HEK293 (cell line): ENCODE measurements at regions not wholly inside any gene's neighbourhood (a gene's known extent, or its start where the extent isn't known, plus 50 kb on each side); places are given as distances from the start of the nearest gene placed in this dataset.

ENCODE experiments used
- CTCF ChIA-PET: fragments of 350-600 bp; formaldehyde crosslinking; extraction: SDS; loops from one replicate; lab custom pipeline; 2021; ENCODE audit warnings: antibody characterized with exemption; lab: Yijun Ruan, JAX
- POLR2A ChIA-PET: fragments of 300-600 bp; formaldehyde crosslinking; extraction: SDS; loops from one replicate; lab custom pipeline; 2020; ENCODE audit warnings: antibody characterized with exemption, inconsistent platforms; lab: Yijun Ruan, JAX
- H3K27ac ChIP-seq: fragments of 200-500 bp; sonication (Bioruptor generic); 2 replicates; pipeline ENCODE4 v1.5.1; 2014; ENCODE audit warnings: low read depth, low read length, control low read depth, inconsistent platforms; ENCODE audit errors: extremely low read depth
- H3K36me3 ChIP-seq, 2 experiments: fragments of 200-500 bp in 1 of 2; sonication (Bioruptor generic) in 1 of 2; 1 replicate in 1 of 2; 2 replicates in 1 of 2; pipeline ENCODE4 v1.5.1; 2014 to 2017; ENCODE audit warnings: inconsistent platforms in 2 of 2, low read length in 2 of 2; ENCODE audit not compliant: control insufficient read depth in 2 of 2, insufficient read depth in 1 of 2
- H3K4me1 ChIP-seq: fragments of 200-500 bp; sonication (Bioruptor generic); 2 replicates; pipeline ENCODE4 v1.5.1; 2014; ENCODE audit warnings: mild to moderate bottlenecking, low read length, inconsistent platforms; ENCODE audit not compliant: control insufficient read depth, insufficient read depth
- H3K4me3 ChIP-seq: 2 replicates; pipeline ENCODE4 v1.5.1; 2011; ENCODE audit warnings: low read depth, mild to moderate bottlenecking, control low read depth, low read length, moderate library complexity
- H3K9me3 ChIP-seq: fragments of 200-500 bp; sonication (Bioruptor generic); 2 replicates; pipeline ENCODE4 v1.5.1; 2014; ENCODE audit warnings: low read depth, low read length, inconsistent platforms; ENCODE audit not compliant: control insufficient read depth, insufficient read depth
- GFI1B ChIP-seq: fragments of 450-650 bp; formaldehyde crosslinking; IDR thresholded peaks from 2 replicates; pipeline ENCODE4 v1.5.1; 2016; ENCODE audit warnings: missing biosample characterization, missing genetic modification characterization
- GLIS1 ChIP-seq: fragments of 450-650 bp; formaldehyde crosslinking; IDR thresholded peaks from 2 replicates; pipeline ENCODE4 v1.5.1; 2016; ENCODE audit warnings: missing biosample characterization, missing genetic modification characterization
- HOXA7 ChIP-seq: sonication (generic); formaldehyde crosslinking; IDR thresholded peaks from 2 replicates; pipeline ENCODE4 v1.8.1; 2022; ENCODE audit warnings: missing genetic modification reagents, borderline replicate concordance
- HOXC10 ChIP-seq: sonication (generic); formaldehyde crosslinking; IDR thresholded peaks from 2 replicates; pipeline ENCODE4 v1.8.1; 2023; ENCODE audit warnings: mild to moderate bottlenecking, missing genetic modification reagents
- HOXD13 ChIP-seq: sonication (generic); formaldehyde crosslinking; IDR thresholded peaks from 2 replicates; pipeline ENCODE4 v1.8.0; 2022; ENCODE audit warnings: missing genetic modification reagents, borderline replicate concordance
- INSM2 ChIP-seq: fragments of 450-650 bp; formaldehyde crosslinking; IDR thresholded peaks from 2 replicates; pipeline ENCODE4 v1.5.1; 2016; ENCODE audit warnings: missing biosample characterization, missing genetic modification characterization
- KLF7 ChIP-seq: fragments of 450-650 bp; formaldehyde crosslinking; IDR thresholded peaks from 2 replicates; pipeline ENCODE4 v1.5.1; 2016; ENCODE audit warnings: missing biosample characterization, missing genetic modification characterization, borderline replicate concordance
- KLF8 ChIP-seq: fragments of 450-650 bp; formaldehyde crosslinking; IDR thresholded peaks from 2 replicates; pipeline ENCODE4 v1.5.1; 2016; ENCODE audit warnings: missing biosample characterization, missing genetic modification characterization
- REPIN1 ChIP-seq: fragments of 450-650 bp; formaldehyde crosslinking; IDR thresholded peaks from 2 replicates; pipeline ENCODE4 v1.5.1; 2017; ENCODE audit warnings: missing biosample characterization, missing genetic modification characterization, low read depth
- SP2 ChIP-seq: fragments of 450-650 bp; formaldehyde crosslinking; IDR thresholded peaks from 2 replicates; pipeline ENCODE4 v1.5.1; 2016; ENCODE audit warnings: missing biosample characterization, missing genetic modification characterization
- ZBTB1 ChIP-seq: fragments of 450-650 bp; formaldehyde crosslinking; IDR thresholded peaks from 2 replicates; pipeline ENCODE4 v1.5.1; 2016; ENCODE audit warnings: missing biosample characterization, missing genetic modification characterization
- ZBTB10 ChIP-seq: fragments of 450-650 bp; formaldehyde crosslinking; IDR thresholded peaks from 2 replicates; pipeline ENCODE4 v1.5.1; 2016; ENCODE audit warnings: missing biosample characterization, missing genetic modification characterization
- ZBTB8A ChIP-seq: fragments of 450-650 bp; formaldehyde crosslinking; IDR thresholded peaks from 2 replicates; pipeline ENCODE4 v1.5.1; 2016; ENCODE audit warnings: missing biosample characterization, missing genetic modification characterization
- ZFHX2 ChIP-seq: fragments of 450-650 bp; formaldehyde crosslinking; conservative IDR thresholded peaks from 2 replicates; pipeline ENCODE4 v1.5.1; 2016; ENCODE audit warnings: missing biosample characterization, missing genetic modification characterization
- ZIC2 ChIP-seq: fragments of 450-650 bp; formaldehyde crosslinking; IDR thresholded peaks from 2 replicates; pipeline ENCODE4 v1.5.1; 2016; ENCODE audit warnings: missing biosample characterization, missing genetic modification characterization
- ZNF114 ChIP-seq: fragments of 450-650 bp; formaldehyde crosslinking; IDR thresholded peaks from 2 replicates; pipeline ENCODE4 v1.5.0; 2017; ENCODE audit warnings: missing biosample characterization, missing genetic modification characterization
- ZNF155 ChIP-seq: fragments of 450-650 bp; formaldehyde crosslinking; IDR thresholded peaks from 2 replicates; pipeline ENCODE4 v1.5.1; 2016; ENCODE audit warnings: missing biosample characterization, missing genetic modification characterization
- ZNF23 ChIP-seq: fragments of 450-650 bp; formaldehyde crosslinking; IDR thresholded peaks from 2 replicates; pipeline ENCODE4 v1.5.1; 2016; ENCODE audit warnings: missing biosample characterization, missing genetic modification characterization, borderline replicate concordance
- ZNF239 ChIP-seq: fragments of 450-650 bp; formaldehyde crosslinking; IDR thresholded peaks from 2 replicates; pipeline ENCODE4 v1.5.1; 2016; ENCODE audit warnings: missing biosample characterization, missing genetic modification characterization
- ZNF324 ChIP-seq: fragments of 450-650 bp; formaldehyde crosslinking; IDR thresholded peaks from 2 replicates; pipeline ENCODE4 v1.5.1; 2016; ENCODE audit warnings: missing biosample characterization, missing genetic modification characterization
- ZNF530 ChIP-seq: fragments of 450-650 bp; formaldehyde crosslinking; IDR thresholded peaks from 2 replicates; pipeline ENCODE4 v1.5.1; 2016; ENCODE audit warnings: low read depth, missing biosample characterization, missing genetic modification characterization
- ZNF664 ChIP-seq: fragments of 450-650 bp; formaldehyde crosslinking; IDR thresholded peaks from 2 replicates; pipeline ENCODE4 v1.5.1; 2016; ENCODE audit warnings: missing biosample characterization, missing genetic modification characterization
- ZNF785 ChIP-seq: fragments of 450-650 bp; formaldehyde crosslinking; IDR thresholded peaks from 2 replicates; pipeline ENCODE4 v1.5.1; 2016; ENCODE audit warnings: missing biosample characterization, missing genetic modification characterization
- TF ChIP-seq, protein P1 (sequence below): fragments of 450-650 bp; formaldehyde crosslinking; IDR thresholded peaks from 2 replicates; pipeline ENCODE4 v1.5.1; 2016; ENCODE audit warnings: missing biosample characterization, missing genetic modification characterization

GRCh38 chr1:218926631-218927030, 247.0 kb upstream of the LYPLAL1 start:
- Histone ChIP-seq H3K4me1 (no peaks in the 10 kb centered on the region), H3K27ac (no peak overlapping the region), H3K4me3 (no peak overlapping the region), H3K9me3 (no peaks in the 10 kb centered on the region), H3K36me3 (no peaks in the 10 kb centered on the region)
- CTCF ChIA-PET: no interaction called here
- TF ChIP-seq ZNF155 (tag by site-specific recombination) (no peak), INSM2 (tag by site-specific recombination) (no peak), HOXA7 (CRISPR knock-in tag) (no peak), ZNF239 (tag by site-specific recombination) (no peak), ZFHX2 (tag by site-specific recombination) (no peak), ZBTB8A (tag by site-specific recombination) (no peak), HOXC10 (no peak)
- POLR2A ChIA-PET: no interaction called here

- Histone ChIP-seq H3K4me3 (no peak overlapping the region), H3K27ac (no peak overlapping the region), H3K9me3 (no peaks in the 10 kb centered on the region), H3K36me3 (no peaks in the 10 kb centered on the region), H3K4me1 (no peaks in the 10 kb centered on the region)
- TF ChIP-seq KLF8 (tag by site-specific recombination) (no peak), ZNF114 (no peak), REPIN1 (tag by site-specific recombination) (no peak), ZNF664 (tag by site-specific recombination) (no peak), ZNF324 (tag by site-specific recombination) (no peak), ZNF23 (no peak)
- CTCF ChIA-PET: interaction anchor here (0.7 kb wide), 1 partner anchor 409 kb away, joined by 3 read pairs; no protein-coding TSS in a partner anchor
- POLR2A ChIA-PET: no interaction called here
Observed at GRCh38 chr1:218930000-218930399, 243.7 kb upstream of the LYPLAL1 start.

- no peak for TF ChIP-seq ZNF530 (tag by site-specific recombination)
- Histone ChIP-seq H3K36me3 (no peaks in the 10 kb centered on the region), H3K27ac (no peak overlapping the region), H3K4me3 (no peak overlapping the region), H3K9me3 (no peaks in the 10 kb centered on the region), H3K4me1 (no peaks in the 10 kb centered on the region)
- ChIA-PET POLR2A (no interaction called here), CTCF (interaction anchor here (0.7 kb wide), 1 partner anchor 410 kb away, joined by 3 read pairs; no protein-coding TSS in a partner anchor)
Observed at GRCh38 chr1:218930472-218931241, 243.0 kb upstream of the LYPLAL1 start.

- Histone ChIP-seq H3K4me3 (no peak overlapping the region), H3K4me1 (no peaks in the 10 kb centered on the region), H3K27ac (no peak overlapping the region), H3K36me3 (no peaks in the 10 kb centered on the region), H3K9me3 (no peaks in the 10 kb centered on the region)
- ChIA-PET POLR2A (no interaction called here), CTCF (no interaction called here)
- TF ChIP-seq GFI1B (tag by site-specific recombination): no peak
- no peak for TF ChIP-seq KLF7
- TF ChIP-seq HOXD13 (CRISPR knock-in tag): no peak
- TF ChIP-seq GLIS1 (tag by site-specific recombination): no peak
- no peak for TF ChIP-seq ZIC2 (tag by site-specific recombination)
- TF ChIP-seq ZNF785: no peak
- TF ChIP-seq, protein P1, sequence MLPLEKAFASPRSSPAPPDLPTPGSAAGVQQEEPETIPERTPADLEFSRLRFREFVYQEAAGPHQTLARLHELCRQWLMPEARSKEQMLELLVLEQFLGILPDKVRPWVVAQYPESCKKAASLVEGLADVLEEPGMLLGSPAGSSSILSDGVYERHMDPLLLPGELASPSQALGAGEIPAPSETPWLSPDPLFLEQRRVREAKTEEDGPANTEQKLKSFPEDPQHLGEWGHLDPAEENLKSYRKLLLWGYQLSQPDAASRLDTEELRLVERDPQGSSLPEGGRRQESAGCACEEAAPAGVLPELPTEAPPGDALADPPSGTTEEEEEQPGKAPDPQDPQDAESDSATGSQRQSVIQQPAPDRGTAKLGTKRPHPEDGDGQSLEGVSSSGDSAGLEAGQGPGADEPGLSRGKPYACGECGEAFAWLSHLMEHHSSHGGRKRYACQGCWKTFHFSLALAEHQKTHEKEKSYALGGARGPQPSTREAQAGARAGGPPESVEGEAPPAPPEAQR: no peak
- TF ChIP-seq ZBTB1: no peak
- no peak for TF ChIP-seq ZBTB10 (tag by site-specific recombination)
- no peak for TF ChIP-seq SP2
Observed at GRCh38 chr1:218931324-218931723, 242.4 kb upstream of the LYPLAL1 start.
